ENCODE measurements at regions not wholly inside any gene's neighbourhood (a gene's known extent, or its start where the extent isn't known, plus 50 kb on each side); places are given as distances from the start of the nearest gene placed in this dataset.

DNA sequence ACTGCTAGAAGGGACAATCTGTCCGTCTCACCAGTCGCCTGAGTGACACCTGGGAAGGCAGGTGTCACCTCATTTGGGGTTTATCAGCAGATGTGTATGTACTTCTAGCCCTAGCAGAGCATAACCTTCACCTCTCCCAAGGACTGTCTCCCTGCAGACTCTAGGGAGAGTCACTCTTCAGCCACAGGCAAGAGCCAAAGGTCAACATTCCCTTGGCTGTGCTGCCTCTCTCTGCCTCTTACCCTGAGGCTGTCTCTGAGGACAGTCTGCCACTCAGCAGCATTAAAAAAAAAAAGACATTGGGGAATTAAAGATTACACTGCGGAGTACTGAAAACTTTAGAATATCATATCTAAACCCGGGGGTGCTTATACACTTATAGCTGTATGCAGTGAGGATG, 377.7 kb upstream of the FZD8 start:
- H3K4me3 ChIP-seq (ENCODE audit: low read depth, low read length), result no peak overlapping the region
- no peak for TF ChIP-seq POLR2A (IDR thresholded peaks at IDR 0.05; ENCODE audit: extremely low read depth, insufficient read length)
- TF ChIP-seq MYC (IDR thresholded peaks at IDR 0.05; ENCODE audit: low read depth, low read length), result no peak
- TF ChIP-seq, protein P1, sequence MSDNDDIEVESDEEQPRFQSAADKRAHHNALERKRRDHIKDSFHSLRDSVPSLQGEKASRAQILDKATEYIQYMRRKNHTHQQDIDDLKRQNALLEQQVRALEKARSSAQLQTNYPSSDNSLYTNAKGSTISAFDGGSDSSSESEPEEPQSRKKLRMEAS (IDR thresholded peaks at IDR 0.05; ENCODE audit: low read depth, low read length), result no peak
- TF ChIP-seq, protein P2, sequence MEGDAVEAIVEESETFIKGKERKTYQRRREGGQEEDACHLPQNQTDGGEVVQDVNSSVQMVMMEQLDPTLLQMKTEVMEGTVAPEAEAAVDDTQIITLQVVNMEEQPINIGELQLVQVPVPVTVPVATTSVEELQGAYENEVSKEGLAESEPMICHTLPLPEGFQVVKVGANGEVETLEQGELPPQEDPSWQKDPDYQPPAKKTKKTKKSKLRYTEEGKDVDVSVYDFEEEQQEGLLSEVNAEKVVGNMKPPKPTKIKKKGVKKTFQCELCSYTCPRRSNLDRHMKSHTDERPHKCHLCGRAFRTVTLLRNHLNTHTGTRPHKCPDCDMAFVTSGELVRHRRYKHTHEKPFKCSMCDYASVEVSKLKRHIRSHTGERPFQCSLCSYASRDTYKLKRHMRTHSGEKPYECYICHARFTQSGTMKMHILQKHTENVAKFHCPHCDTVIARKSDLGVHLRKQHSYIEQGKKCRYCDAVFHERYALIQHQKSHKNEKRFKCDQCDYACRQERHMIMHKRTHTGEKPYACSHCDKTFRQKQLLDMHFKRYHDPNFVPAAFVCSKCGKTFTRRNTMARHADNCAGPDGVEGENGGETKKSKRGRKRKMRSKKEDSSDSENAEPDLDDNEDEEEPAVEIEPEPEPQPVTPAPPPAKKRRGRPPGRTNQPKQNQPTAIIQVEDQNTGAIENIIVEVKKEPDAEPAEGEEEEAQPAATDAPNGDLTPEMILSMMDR (IDR thresholded peaks at IDR 0.05; ENCODE audit: low read depth, low read length), result no peak
- DNase-seq (ENCODE audit: low read depth), result no peak

DNA sequence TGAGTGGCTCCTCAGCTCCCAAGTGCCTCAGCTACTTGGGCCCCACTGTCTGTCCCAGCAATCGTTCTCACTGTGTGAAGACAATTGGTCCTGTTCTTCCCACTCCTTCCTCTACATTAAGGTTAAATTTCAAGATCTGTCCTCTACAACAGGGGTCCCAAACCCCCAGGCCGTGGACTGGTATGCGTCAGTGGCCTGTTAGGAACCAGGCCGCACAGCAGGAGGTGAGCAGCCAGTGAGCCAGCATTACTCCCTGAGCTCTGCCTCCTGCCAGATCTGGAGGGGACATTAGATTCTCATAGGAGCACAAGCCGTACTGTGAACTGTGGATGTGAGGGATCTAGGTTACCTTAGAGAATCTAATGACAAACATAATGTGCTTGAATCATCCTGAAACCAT, 376.9 kb upstream of the FZD8 start:
- no peak for DNase-seq (ENCODE audit: low read depth)
- H3K4me3 ChIP-seq (ENCODE audit: low read depth, low read length), result no peak overlapping the region
- TF ChIP-seq POLR2A (IDR thresholded peaks at IDR 0.05; ENCODE audit: extremely low read depth, insufficient read length) (no peak), MYC (IDR thresholded peaks at IDR 0.05; ENCODE audit: low read depth, low read length) (no peak)
- TF ChIP-seq, protein P1 (IDR thresholded peaks at IDR 0.05; ENCODE audit: low read depth, low read length), result no peak
- TF ChIP-seq, protein P2 (IDR thresholded peaks at IDR 0.05; ENCODE audit: low read depth, low read length), result no peak

DNA sequence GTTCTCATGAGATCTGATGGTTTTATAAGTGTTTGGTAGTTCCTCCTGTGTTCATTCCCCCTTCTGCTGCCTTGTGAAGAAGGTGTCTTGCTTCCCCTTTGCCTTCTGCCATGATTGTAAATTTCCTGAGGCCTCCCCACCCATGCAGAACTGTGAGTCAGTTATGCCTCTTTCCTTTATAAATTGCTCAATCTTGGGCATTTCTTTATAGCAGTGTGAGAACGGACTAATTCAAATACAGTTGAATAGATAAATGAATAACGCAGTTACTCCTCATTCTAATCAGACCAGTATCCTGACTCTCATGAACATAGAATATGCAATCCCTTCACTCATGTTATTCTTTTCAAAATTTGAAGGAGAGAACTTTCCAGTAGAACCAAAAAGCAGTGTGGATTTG, 375.0 kb upstream of the FZD8 start:
- TF ChIP-seq POLR2A (IDR thresholded peaks at IDR 0.05; ENCODE audit: extremely low read depth, insufficient read length), result no peak
- no peak for TF ChIP-seq MYC (IDR thresholded peaks at IDR 0.05; ENCODE audit: low read depth, low read length)
- TF ChIP-seq, protein P2 (IDR thresholded peaks at IDR 0.05; ENCODE audit: low read depth, low read length), result no peak
- TF ChIP-seq, protein P1 (IDR thresholded peaks at IDR 0.05; ENCODE audit: low read depth, low read length), result no peak
- DNase-seq (ENCODE audit: low read depth), result no peak
- no peak overlapping the region for H3K4me3 ChIP-seq (ENCODE audit: low read depth, low read length)

DNA sequence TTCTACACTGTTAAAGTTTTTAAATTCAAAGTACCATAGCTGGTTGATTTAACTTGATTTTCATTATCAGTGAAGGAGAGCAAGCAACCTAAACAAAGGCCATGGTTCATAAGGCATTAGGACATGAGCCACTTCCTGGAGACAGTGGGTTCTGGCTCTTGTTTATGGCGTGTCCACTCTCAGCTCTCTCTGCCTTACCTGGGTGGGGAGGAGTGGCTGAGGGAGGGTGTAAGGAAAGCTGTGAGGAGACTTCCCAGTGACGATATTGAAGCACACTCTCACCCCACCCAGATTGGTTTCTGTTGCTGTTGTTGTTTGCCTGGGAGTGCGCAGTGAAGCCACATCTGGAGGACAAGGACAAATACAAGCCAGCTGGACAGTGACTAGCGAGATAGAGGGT, 365.3 kb upstream of the FZD8 start:
- no peak overlapping the region for H3K4me3 ChIP-seq (ENCODE audit: low read depth, low read length)
- DNase-seq (ENCODE audit: low read depth), result no peak
- no peak for TF ChIP-seq MYC (IDR thresholded peaks at IDR 0.05; ENCODE audit: low read depth, low read length)
- TF ChIP-seq, protein P2 (IDR thresholded peaks at IDR 0.05; ENCODE audit: low read depth, low read length), result no peak

DNA sequence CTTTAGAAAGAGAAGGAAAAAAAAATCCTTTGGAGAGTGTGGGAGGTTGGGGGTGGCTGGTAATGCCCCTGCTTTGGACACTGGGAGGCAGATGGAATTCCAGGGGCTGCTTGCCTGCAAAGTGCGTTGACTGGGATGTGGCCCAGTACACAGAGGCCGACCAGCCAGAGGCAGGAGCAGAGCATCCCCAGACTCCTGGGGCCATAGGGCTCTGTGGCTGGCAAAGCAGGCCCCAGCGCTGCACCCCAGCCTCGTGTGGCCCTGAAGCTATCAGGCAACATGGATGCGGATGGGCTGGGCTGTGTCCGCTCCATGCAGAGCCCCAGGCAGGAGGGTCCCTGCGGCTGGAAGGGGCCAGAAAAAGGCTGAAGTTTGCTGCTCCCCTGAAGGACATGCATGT, 361.6 kb upstream of the FZD8 start:
- TF ChIP-seq, protein P1 (IDR thresholded peaks at IDR 0.05; ENCODE audit: low read depth, low read length), result no peak
- TF ChIP-seq POLR2A (IDR thresholded peaks at IDR 0.05; ENCODE audit: extremely low read depth, insufficient read length), result no peak
- TF ChIP-seq, protein P2 (IDR thresholded peaks at IDR 0.05; ENCODE audit: low read depth, low read length), result no peak
- no peak for TF ChIP-seq MYC (IDR thresholded peaks at IDR 0.05; ENCODE audit: low read depth, low read length)
- H3K4me3 ChIP-seq (ENCODE audit: low read depth, low read length), result no peak overlapping the region
- no peak for DNase-seq (ENCODE audit: low read depth)

DNA sequence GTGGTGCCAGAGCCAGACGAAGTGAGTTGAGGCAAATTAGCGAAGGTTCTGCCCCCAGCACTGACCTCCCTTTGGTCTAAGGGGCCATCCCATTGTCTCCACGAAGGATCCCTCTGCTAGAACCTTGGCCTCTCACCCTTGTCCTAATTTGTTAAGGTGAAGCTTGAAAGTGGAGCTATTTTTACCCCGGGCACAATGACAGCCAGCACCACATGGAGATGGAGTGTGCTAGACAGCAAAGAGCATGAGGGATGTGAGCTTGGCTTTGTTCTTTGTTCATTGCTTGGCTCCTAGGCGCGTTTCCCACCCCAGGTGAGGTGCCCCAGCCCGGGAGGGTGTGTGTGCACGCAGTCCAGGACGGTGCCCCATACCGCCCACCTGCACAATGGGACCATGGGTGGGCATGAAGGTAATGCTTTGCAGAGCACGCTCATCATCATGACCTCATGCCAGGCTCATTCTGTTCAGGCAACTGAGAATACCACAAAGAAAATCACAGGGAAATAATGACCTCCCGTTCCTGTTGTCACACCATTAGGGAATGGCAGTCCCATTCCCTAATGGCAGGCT, 361.0 kb upstream of the FZD8 start:
- H3K4me3 ChIP-seq (ENCODE audit: low read depth, low read length), result no peak overlapping the region
- DNase-seq (ENCODE audit: low read depth), result no peak
- TF ChIP-seq MYC (IDR thresholded peaks at IDR 0.05; ENCODE audit: low read depth, low read length) (no peak), POLR2A (IDR thresholded peaks at IDR 0.05; ENCODE audit: extremely low read depth, insufficient read length) (no peak)
- TF ChIP-seq, protein P1 (IDR thresholded peaks at IDR 0.05; ENCODE audit: low read depth, low read length), result no peak
- TF ChIP-seq, protein P2 (IDR thresholded peaks at IDR 0.05; ENCODE audit: low read depth, low read length), result no peak
